ENCODE measurements at regions not wholly inside any gene's neighbourhood (a gene's known extent, or its start where the extent isn't known, plus 50 kb on each side); places are given as distances from the start of the nearest gene placed in this dataset.

- Histone ChIP-seq H4K20me1 (ENCODE audit: low read length) (no peaks in the 10 kb centered on the region), H2AFZ (ENCODE audit: low read length) (no peak overlapping the region), H3K9me2 (replicated peaks; ENCODE audit: low read length) (no peaks in the 10 kb centered on the region), H3K9me3 (ENCODE audit: low read length) (no peaks in the 10 kb centered on the region), H3K27ac (ENCODE audit: low read length) (no peak overlapping the region), H3K4me2 (ENCODE audit: low read length) (no peak overlapping the region), H3K79me2 (ENCODE audit: low read length) (no peaks in the 10 kb centered on the region), H3K4me3 (ENCODE audit: low read length) (no peak overlapping the region), H3K4me1 (ENCODE audit: insufficient read depth, low read length) (no peaks in the 10 kb centered on the region), H3F3A (ENCODE audit: low read length, unreplicated experiment) (no peaks in the 10 kb centered on the region), H3K27me3 (ENCODE audit: low read length) (no peaks in the 10 kb centered on the region), H3K36me3 (ENCODE audit: low read depth, low read length) (no peaks in the 10 kb centered on the region), H3K9ac (ENCODE audit: low read length) (no peak overlapping the region)
- ChIA-PET CTCF (interaction anchor here (0.6 kb wide), 1 partner anchor 205 kb away, joined by 11 read pairs; no protein-coding TSS in a partner anchor), POLR2A (ENCODE audit: unreplicated experiment) (no interaction called here)
- intact Hi-C loops (cut with micrococcal nuclease), result loop anchor here (1.0 to 10.0 kb wide), 2 partner anchors 172 to 328 kb away; no protein-coding TSS in a partner anchor
- ATAC-seq (peak; percentile 62), DNase-seq (peak; percentile 27)
- no TSS peak for BruUV-seq (replicated peaks)
- no peak for TF ChIP-seq EZH2 (IDR thresholded peaks at IDR 0.05; ENCODE audit: low read length, unreplicated experiment)
- TF ChIP-seq CTCF (conservative IDR thresholded peaks at IDR 0.05; ENCODE audit: low read depth, low read length), result peak; percentile 58
Observed at GRCh38 chr4:112766422-112766821, 129.5 kb downstream of the LARP7 start.

- no peaks in the 10 kb centered on the region for H3K9me2 ChIP-seq (replicated peaks; ENCODE audit: low read length)
- no peak overlapping the region for H2AFZ ChIP-seq (ENCODE audit: low read length)
- BruUV-seq (replicated peaks), result no TSS peak
- CTCF ChIA-PET, result no interaction called here
- H4K20me1 ChIP-seq (ENCODE audit: low read length), result no peaks in the 10 kb centered on the region
- no peak overlapping the region for H3K4me2 ChIP-seq (ENCODE audit: low read length)
- H3K4me1 ChIP-seq (ENCODE audit: insufficient read depth, low read length), result no peaks in the 10 kb centered on the region
- no peak overlapping the region for H3K4me3 ChIP-seq (ENCODE audit: low read length)
- H3K27me3 ChIP-seq (ENCODE audit: low read length), result no peaks in the 10 kb centered on the region
- H3K9ac ChIP-seq (ENCODE audit: low read length), result no peak overlapping the region
- H3K36me3 ChIP-seq (ENCODE audit: low read depth, low read length), result no peaks in the 10 kb centered on the region
- H3F3A ChIP-seq (ENCODE audit: low read length, unreplicated experiment), result no peaks in the 10 kb centered on the region
- no peaks in the 10 kb centered on the region for H3K9me3 ChIP-seq (ENCODE audit: low read length)
- TF ChIP-seq EZH2phosphoT487 (IDR thresholded peaks at IDR 0.05; ENCODE audit: borderline replicate concordance, low read length) (no peak), EZH2 (IDR thresholded peaks at IDR 0.05; ENCODE audit: low read length, unreplicated experiment) (no peak), CTCF (conservative IDR thresholded peaks at IDR 0.05; ENCODE audit: low read depth, low read length) (no peak)
- H3K27ac ChIP-seq (ENCODE audit: low read length), result no peak overlapping the region
- DNase-seq (no peak), ATAC-seq (no peak)
- intact Hi-C loops (cut with micrococcal nuclease), result loop anchor here (10.0 kb wide), 1 partner anchor 327 kb away; no protein-coding TSS in a partner anchor
- H3K79me2 ChIP-seq (ENCODE audit: low read length), result no peaks in the 10 kb centered on the region
- POLR2A ChIA-PET (ENCODE audit: unreplicated experiment), result no interaction called here
Observed at GRCh38 chr4:112767386-112767785, 130.4 kb downstream of the LARP7 start.

- H3K9ac ChIP-seq (ENCODE audit: low read length), result no peak overlapping the region
- intact Hi-C loops (cut with micrococcal nuclease), result no loop called here
- no peaks in the 10 kb centered on the region for H3K36me3 ChIP-seq (ENCODE audit: low read depth, low read length)
- BruUV-seq (replicated peaks), result no TSS peak
- no peaks in the 10 kb centered on the region for H3K79me2 ChIP-seq (ENCODE audit: low read length)
- CTCF ChIA-PET, result no interaction called here
- no peaks in the 10 kb centered on the region for H4K20me1 ChIP-seq (ENCODE audit: low read length)
- POLR2A ChIA-PET (ENCODE audit: unreplicated experiment), result no interaction called here
- H2AFZ ChIP-seq (ENCODE audit: low read length), result no peak overlapping the region
- H3K9me3 ChIP-seq (ENCODE audit: low read length), result no peaks in the 10 kb centered on the region
- H3K4me1 ChIP-seq (ENCODE audit: insufficient read depth, low read length), result no peaks in the 10 kb centered on the region
- TF ChIP-seq EZH2phosphoT487 (IDR thresholded peaks at IDR 0.05; ENCODE audit: borderline replicate concordance, low read length) (no peak), EZH2 (IDR thresholded peaks at IDR 0.05; ENCODE audit: low read length, unreplicated experiment) (no peak)
- no peaks in the 10 kb centered on the region for H3F3A ChIP-seq (ENCODE audit: low read length, unreplicated experiment)
- H3K4me3 ChIP-seq (ENCODE audit: low read length), result no peak overlapping the region
- H3K27me3 ChIP-seq (ENCODE audit: low read length), result no peaks in the 10 kb centered on the region
- no peaks in the 10 kb centered on the region for H3K9me2 ChIP-seq (replicated peaks; ENCODE audit: low read length)
- ATAC-seq, result no peak
- no peak overlapping the region for H3K4me2 ChIP-seq (ENCODE audit: low read length)
- no peak for DNase-seq
- H3K27ac ChIP-seq (ENCODE audit: low read length), result no peak overlapping the region
Observed at GRCh38 chr4:112770114-112770513, 133.2 kb downstream of the LARP7 start.

Measured in PC-3 (cell line).